NCI-H1417 (cell line): ENCODE measurements at regions not wholly inside any gene's neighbourhood (a gene's known extent, or its start where the extent isn't known, plus 50 kb on each side); places are given as distances from the start of the nearest gene placed in this dataset.
"Not testable (repeated sequence)": the region's sequence is repeated elsewhere in the genome, so short reads cannot be mapped to it uniquely, and the experiment has no call there.

Source experiments
- DNase-seq, 3 experiments: peaks; one replicate each; lab custom pipeline; 2025; lab: John Stamatoyannopoulos, UW

- no peak for DNase-seq
These were observed 292.6 kb downstream of the TDRD3 start for GRCh38 chr13:60689571-60689970.

- no peak for DNase-seq
These were observed 292.1 kb downstream of the TDRD3 start for GRCh38 chr13:60689076-60689475.

- DNase-seq = peak in 1 of 3 experiments; percentile 20
These were observed 283.1 kb downstream of the TDRD3 start for GRCh38 chr13:60679928-60680694.

GRCh38 chr13:60679131-60679530, 282.1 kb downstream of the TDRD3 start:
- DNase-seq = no peak

GRCh38 chr13:60671386-60671785, 274.4 kb downstream of the TDRD3 start:
- no peak for DNase-seq

- DNase-seq = no peak
These were observed 266.8 kb downstream of the TDRD3 start for GRCh38 chr13:60663788-60664187.

- DNase-seq = no peak
These were observed 265.6 kb downstream of the TDRD3 start for GRCh38 chr13:60662595-60662994.

GRCh38 chr13:60661521-60661920, 264.5 kb downstream of the TDRD3 start:
- no peak for DNase-seq

- not testable (repeated sequence) for DNase-seq
These were observed 260.6 kb downstream of the TDRD3 start for GRCh38 chr13:60657586-60657985.

GRCh38 chr13:60655256-60655655, 258.2 kb downstream of the TDRD3 start:
- DNase-seq = peak in 2 of 3 experiments; percentile 23 to 73

- peak; percentile 20 to 38 (median 22) for DNase-seq
These were observed 257.4 kb downstream of the TDRD3 start for GRCh38 chr13:60654415-60654814.

- no peak for DNase-seq
These were observed 250.5 kb downstream of the TDRD3 start for GRCh38 chr13:60647547-60647946.

GRCh38 chr13:60646620-60647019, 249.6 kb downstream of the TDRD3 start:
- DNase-seq = no peak

GRCh38 chr13:60645676-60646075, 248.7 kb downstream of the TDRD3 start:
- DNase-seq = no peak

GRCh38 chr13:60642552-60642951, 245.5 kb downstream of the TDRD3 start:
- no peak for DNase-seq

- peak in 1 of 3 experiments; percentile 62 for DNase-seq
These were observed 232.1 kb downstream of the TDRD3 start for GRCh38 chr13:60629158-60629557.

- DNase-seq = peak; percentile 22 to 71 (median 51)
These were observed 230.2 kb downstream of the TDRD3 start for GRCh38 chr13:60627071-60627686.
